Panc1 (cell line): ENCODE measurements at regions not wholly inside any gene's neighbourhood (a gene's known extent, or its start where the extent isn't known, plus 50 kb on each side); places are given as distances from the start of the nearest gene placed in this dataset.

Experiments
- ATAC-seq: fragments of 200-7000 bp; cut with Tn5 transposase; 2 replicates; pipeline ENCODE4 v1.9.1; 2020; ENCODE audit warnings: mild to moderate bottlenecking, moderate library complexity
- BruUV-seq: library from RNA; stranded (reverse); fragments of 400-500 nt; replicated peaks from 2 replicates; lab custom pipeline; 2021; lab: Mats Ljungman, UMichigan
- CTCF ChIA-PET: fragments of 300-600 bp; sonication (Branson Sonifier 250); formaldehyde crosslinking; loops from one replicate; lab custom pipeline; 2022; ENCODE audit warnings: antibody characterized with exemption; lab: Charles Lee
- POLR2A ChIA-PET: fragments of 300-600 bp; sonication (Branson Sonifier 250); formaldehyde crosslinking; loops from one replicate; lab custom pipeline; 2022; ENCODE audit warnings: antibody characterized with exemption; lab: Charles Lee
- DNase-seq: peaks from one replicate; pipeline ENCODE4 v3.0.0-alpha.2; 2010; ENCODE audit warnings: low read depth, low spot score
- H3K27ac ChIP-seq: 2 replicates; pipeline ENCODE4 v1.5.1; 2011; ENCODE audit warnings: mild to moderate bottlenecking, low read length, inconsistent platforms
- H3K27me3 ChIP-seq: fragments of 200-500 bp; sonication (Bioruptor generic); 2 replicates; pipeline ENCODE4 v1.6.0; 2014; ENCODE audit warnings: low read length, inconsistent platforms; ENCODE audit not compliant: control insufficient read depth, insufficient read depth
- H3K36me3 ChIP-seq: fragments of 200-500 bp; sonication (Bioruptor generic); 2 replicates; pipeline ENCODE4 v1.5.1; 2014; ENCODE audit warnings: inconsistent platforms, mild to moderate bottlenecking, low read length, moderate library complexity; ENCODE audit not compliant: control insufficient read depth, insufficient read depth
- H3K4me1 ChIP-seq: 2 replicates; pipeline ENCODE4 v1.5.1; 2011; ENCODE audit warnings: inconsistent platforms, mild to moderate bottlenecking, low read length, moderate library complexity; ENCODE audit not compliant: control insufficient read depth, insufficient read depth
- H3K4me3 ChIP-seq, 2 experiments: 2 replicates each; pipeline ENCODE4 v1.5.1; 2011 to 2012; ENCODE audit warnings: low read depth in 2 of 2, low read length in 2 of 2, mild to moderate bottlenecking in 2 of 2, inconsistent platforms in 1 of 2, moderate library complexity in 1 of 2
- H3K9me3 ChIP-seq: fragments of 200-500 bp; sonication (Bioruptor generic); 2 replicates; pipeline ENCODE4 v1.5.1; 2014; ENCODE audit warnings: low read depth, mild to moderate bottlenecking, inconsistent platforms, low read length, moderate library complexity; ENCODE audit not compliant: control insufficient read depth, insufficient read depth
- POLR2AphosphoS5 ChIP-seq: IDR thresholded peaks from 2 replicates; pipeline ENCODE4 v1.6.1; 2012; ENCODE audit warnings: mild to moderate bottlenecking, low read depth, low read length, moderate library complexity
- REST ChIP-seq, 2 experiments: IDR thresholded peaks; 2 replicates each; pipeline ENCODE4 v1.6.1; 2011 to 2012; ENCODE audit warnings: low read depth in 2 of 2, control low read depth in 1 of 2, low read length in 1 of 2, mild to moderate bottlenecking in 1 of 2, moderate library complexity in 1 of 2; ENCODE audit not compliant: insufficient read depth in 1 of 2
- SIN3A ChIP-seq: IDR thresholded peaks from 2 replicates; pipeline ENCODE4 v1.6.1; 2012; ENCODE audit warnings: low read depth, mild to moderate bottlenecking, low read length, moderate library complexity, borderline replicate concordance; ENCODE audit not compliant: insufficient read depth
- TCF7L2 ChIP-seq: IDR thresholded peaks from 2 replicates; pipeline ENCODE4 v1.6.1; 2011; ENCODE audit warnings: mild to moderate bottlenecking, low read depth, low read length, inconsistent platforms
- in situ Hi-C: cut with HindIII; loops from 2 replicates; pipeline ENCODE4 v1.10.0; 2016; ENCODE audit warnings: low sequenced_read_pairs, low pct_unique_long_range_greater_than_20kb
- intact Hi-C: fragments of 100-400 bp; cut with micrococcal nuclease; formaldehyde crosslinking; loops from one replicate; pipeline ENCODE4 v1.10.0; 2022; ENCODE audit not compliant: unreplicated experiment
- TF ChIP-seq, protein P1 (sequence below): fragments of 450-650 bp; IDR thresholded peaks from 2 replicates; pipeline ENCODE4 v1.5.1; 2017; ENCODE audit warnings: mild to moderate bottlenecking

DNA sequence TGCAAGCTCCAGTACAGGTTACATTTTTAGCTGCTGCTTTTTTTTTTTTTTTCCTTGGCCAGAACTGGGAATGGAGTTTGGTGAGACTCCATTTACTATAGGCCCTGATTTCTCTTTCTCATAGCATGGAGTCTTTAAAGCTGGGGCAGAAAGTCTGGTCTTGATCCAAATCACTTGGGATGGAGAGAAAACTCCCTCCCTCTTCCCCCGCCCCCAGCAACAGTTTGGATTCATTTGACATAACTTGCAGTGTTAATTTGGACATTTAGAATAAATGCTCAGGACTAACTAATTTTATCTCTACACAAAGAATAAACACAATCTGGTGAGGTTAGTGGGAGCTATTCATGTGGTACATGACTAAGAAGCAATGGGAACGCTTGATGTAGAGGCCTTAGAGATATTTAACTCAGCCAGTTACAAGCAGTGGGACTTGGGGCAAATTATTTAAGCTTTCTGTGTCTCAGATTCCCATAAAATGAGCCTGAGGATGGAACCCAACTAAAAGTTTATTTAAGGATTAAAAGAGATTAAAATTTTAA, 107.3 kb upstream of the ARHGAP5 start:
- ChIA-PET POLR2A (no interaction called here), CTCF (no interaction called here)
- H3K27me3 ChIP-seq, result no peaks in the 10 kb centered on the region
- H3K27ac ChIP-seq, result no peak overlapping the region
- H3K4me3 ChIP-seq, result no peak overlapping the region
- intact Hi-C loops, result no loop called here
- H3K36me3 ChIP-seq, result no peaks in the 10 kb centered on the region
- in situ Hi-C loops, result no loop called here
- no TSS peak for BruUV-seq
- H3K9me3 ChIP-seq, result peaks cover 4% of the 10 kb centered on the region; the same call in 1 of the 2 replicates
- no peak for ATAC-seq
- TF ChIP-seq TCF7L2, result no peak
- TF ChIP-seq SIN3A, result no peak
- TF ChIP-seq REST (IDR thresholded peaks at IDR 0.05; ENCODE audit: insufficient read depth in 1 of 2, low read depth in 2 of 2, low read length in 1 of 2), result no peak
- TF ChIP-seq, protein P1, sequence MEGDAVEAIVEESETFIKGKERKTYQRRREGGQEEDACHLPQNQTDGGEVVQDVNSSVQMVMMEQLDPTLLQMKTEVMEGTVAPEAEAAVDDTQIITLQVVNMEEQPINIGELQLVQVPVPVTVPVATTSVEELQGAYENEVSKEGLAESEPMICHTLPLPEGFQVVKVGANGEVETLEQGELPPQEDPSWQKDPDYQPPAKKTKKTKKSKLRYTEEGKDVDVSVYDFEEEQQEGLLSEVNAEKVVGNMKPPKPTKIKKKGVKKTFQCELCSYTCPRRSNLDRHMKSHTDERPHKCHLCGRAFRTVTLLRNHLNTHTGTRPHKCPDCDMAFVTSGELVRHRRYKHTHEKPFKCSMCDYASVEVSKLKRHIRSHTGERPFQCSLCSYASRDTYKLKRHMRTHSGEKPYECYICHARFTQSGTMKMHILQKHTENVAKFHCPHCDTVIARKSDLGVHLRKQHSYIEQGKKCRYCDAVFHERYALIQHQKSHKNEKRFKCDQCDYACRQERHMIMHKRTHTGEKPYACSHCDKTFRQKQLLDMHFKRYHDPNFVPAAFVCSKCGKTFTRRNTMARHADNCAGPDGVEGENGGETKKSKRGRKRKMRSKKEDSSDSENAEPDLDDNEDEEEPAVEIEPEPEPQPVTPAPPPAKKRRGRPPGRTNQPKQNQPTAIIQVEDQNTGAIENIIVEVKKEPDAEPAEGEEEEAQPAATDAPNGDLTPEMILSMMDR, result no peak
- TF ChIP-seq POLR2AphosphoS5, result no peak
- H3K4me1 ChIP-seq, result no peaks in the 10 kb centered on the region
- no peak for DNase-seq

DNA sequence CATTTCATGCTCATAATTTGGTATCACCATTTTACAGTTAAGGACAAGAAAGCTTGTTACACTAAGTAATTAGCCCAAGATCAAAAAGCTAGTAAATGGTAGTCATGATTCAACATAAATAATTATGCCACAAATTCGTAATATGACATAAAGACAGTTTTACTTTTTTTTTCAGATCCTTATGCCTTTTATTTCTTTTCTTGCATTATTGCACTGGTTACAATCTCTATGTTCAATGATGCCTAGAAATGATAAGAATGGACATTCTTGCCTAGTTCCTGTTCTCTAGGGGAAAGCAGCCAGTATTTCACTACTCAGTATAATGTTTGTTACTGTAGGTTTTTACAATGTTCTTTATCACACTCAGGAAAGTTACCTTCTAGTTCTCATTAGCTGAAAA, 106.4 kb upstream of the ARHGAP5 start:
- H3K36me3 ChIP-seq, result no peaks in the 10 kb centered on the region
- TF ChIP-seq POLR2AphosphoS5, result no peak
- TF ChIP-seq, protein P1, result no peak
- TF ChIP-seq TCF7L2, result no peak
- no peak for TF ChIP-seq REST (IDR thresholded peaks at IDR 0.05; ENCODE audit: insufficient read depth in 1 of 2, low read depth in 2 of 2, low read length in 1 of 2)
- no peak for TF ChIP-seq SIN3A
- H3K27ac ChIP-seq, result no peak overlapping the region
- H3K4me3 ChIP-seq, result no peak overlapping the region
- no peak for ATAC-seq
- intact Hi-C loops, result no loop called here
- no peak for DNase-seq
- no peaks in the 10 kb centered on the region for H3K4me1 ChIP-seq
- no peaks in the 10 kb centered on the region for H3K27me3 ChIP-seq
- in situ Hi-C loops, result no loop called here
- BruUV-seq, result no TSS peak
- POLR2A ChIA-PET, result no interaction called here
- peaks cover 4% of the 10 kb centered on the region; the same call in 1 of the 2 replicates for H3K9me3 ChIP-seq
- CTCF ChIA-PET, result no interaction called here
